HG03432 (cell line): ENCODE measurements at regions not wholly inside any gene's neighbourhood (a gene's known extent, or its start where the extent isn't known, plus 50 kb on each side); places are given as distances from the start of the nearest gene placed in this dataset.

ENCODE experiments used
- ATAC-seq: cut with Tn5 transposase; IDR thresholded peaks from one replicate; pipeline ENCODE4 v1.9.1; 2021; ENCODE audit warnings: mild to moderate bottlenecking, moderate library complexity; ENCODE audit not compliant: unreplicated experiment

GRCh38 chr20:21808863-21809664, 103.6 kb downstream of the PAX1 start:
- peak; percentile 61 for ATAC-seq

- no peak for ATAC-seq
These were observed 102.7 kb downstream of the PAX1 start for GRCh38 chr20:21808139-21808538.

- no peak for ATAC-seq
These were observed 99.3 kb downstream of the PAX1 start for GRCh38 chr20:21804802-21805201.

- no peak for ATAC-seq
These were observed 95.7 kb downstream of the PAX1 start for GRCh38 chr20:21801193-21801592.

GRCh38 chr20:21798384-21798783, 92.9 kb downstream of the PAX1 start:
- no peak for ATAC-seq

- ATAC-seq: no peak
These were observed 90.6 kb downstream of the PAX1 start for GRCh38 chr20:21796059-21796458.

- no peak for ATAC-seq
These were observed 82.6 kb downstream of the PAX1 start for GRCh38 chr20:21788082-21788481.

- no peak for ATAC-seq
These were observed 76.1 kb downstream of the PAX1 start for GRCh38 chr20:21781446-21782075.

- no peak for ATAC-seq
These were observed 75.1 kb downstream of the PAX1 start for GRCh38 chr20:21780528-21780927.
